ENCODE measurements at regions not wholly inside any gene's neighbourhood (a gene's known extent, or its start where the extent isn't known, plus 50 kb on each side); places are given as distances from the start of the nearest gene placed in this dataset.

GRCh38 chr18:10100196-10100595, 186.4 kb downstream of the VAPA start:
- no peaks in the 10 kb centered on the region for H3K36me3 ChIP-seq (ENCODE audit: control insufficient read depth in 2 of 2, insufficient read depth in 1 of 2, low read length in 2 of 2)
- CTCF ChIA-PET: no interaction called here
- H3K4me3 ChIP-seq (ENCODE audit: low read depth, low read length): no peak overlapping the region
- TF ChIP-seq ZNF112 (tag by site-specific recombination; IDR thresholded peaks at IDR 0.05): no peak
- no peak for TF ChIP-seq BCL11B (tag by site-specific recombination; IDR thresholded peaks at IDR 0.05; ENCODE audit: low read depth)
- TF ChIP-seq, protein P1, sequence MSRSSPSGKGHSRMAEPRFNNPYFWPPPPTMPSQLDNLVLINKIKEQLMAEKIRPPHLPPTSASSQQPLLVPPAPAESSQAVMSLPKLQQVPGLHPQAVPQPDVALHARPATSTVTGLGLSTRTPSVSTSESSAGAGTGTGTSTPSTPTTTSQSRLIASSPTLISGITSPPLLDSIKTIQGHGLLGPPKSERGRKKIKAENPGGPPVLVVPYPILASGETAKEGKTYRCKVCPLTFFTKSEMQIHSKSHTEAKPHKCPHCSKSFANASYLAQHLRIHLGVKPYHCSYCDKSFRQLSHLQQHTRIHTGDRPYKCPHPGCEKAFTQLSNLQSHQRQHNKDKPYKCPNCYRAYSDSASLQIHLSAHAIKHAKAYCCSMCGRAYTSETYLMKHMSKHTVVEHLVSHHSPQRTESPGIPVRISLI (tag by site-specific recombination; IDR thresholded peaks at IDR 0.05): no peak
- TF ChIP-seq ZNF610 (tag by site-specific recombination; IDR thresholded peaks at IDR 0.05; ENCODE audit: borderline replicate concordance): no peak
- no peak for TF ChIP-seq ZBTB1 (tag by site-specific recombination; IDR thresholded peaks at IDR 0.05)
- TF ChIP-seq ZNF114 (tag by site-specific recombination; IDR thresholded peaks at IDR 0.05): no peak
- no peak for TF ChIP-seq TCF7L2 (IDR thresholded peaks at IDR 0.05; ENCODE audit: borderline replicate concordance, low read depth, low read length)
- H3K27ac ChIP-seq (ENCODE audit: extremely low read depth, low read depth, low read length): no peak overlapping the region
- POLR2A ChIA-PET: no interaction called here
- no peaks in the 10 kb centered on the region; the same call in 1 of the 2 replicates for H3K4me1 ChIP-seq (ENCODE audit: control insufficient read depth, insufficient read depth, low read length)
- H3K9me3 ChIP-seq (ENCODE audit: control insufficient read depth, insufficient read depth, low read depth, low read length): no peaks in the 10 kb centered on the region

DNA sequence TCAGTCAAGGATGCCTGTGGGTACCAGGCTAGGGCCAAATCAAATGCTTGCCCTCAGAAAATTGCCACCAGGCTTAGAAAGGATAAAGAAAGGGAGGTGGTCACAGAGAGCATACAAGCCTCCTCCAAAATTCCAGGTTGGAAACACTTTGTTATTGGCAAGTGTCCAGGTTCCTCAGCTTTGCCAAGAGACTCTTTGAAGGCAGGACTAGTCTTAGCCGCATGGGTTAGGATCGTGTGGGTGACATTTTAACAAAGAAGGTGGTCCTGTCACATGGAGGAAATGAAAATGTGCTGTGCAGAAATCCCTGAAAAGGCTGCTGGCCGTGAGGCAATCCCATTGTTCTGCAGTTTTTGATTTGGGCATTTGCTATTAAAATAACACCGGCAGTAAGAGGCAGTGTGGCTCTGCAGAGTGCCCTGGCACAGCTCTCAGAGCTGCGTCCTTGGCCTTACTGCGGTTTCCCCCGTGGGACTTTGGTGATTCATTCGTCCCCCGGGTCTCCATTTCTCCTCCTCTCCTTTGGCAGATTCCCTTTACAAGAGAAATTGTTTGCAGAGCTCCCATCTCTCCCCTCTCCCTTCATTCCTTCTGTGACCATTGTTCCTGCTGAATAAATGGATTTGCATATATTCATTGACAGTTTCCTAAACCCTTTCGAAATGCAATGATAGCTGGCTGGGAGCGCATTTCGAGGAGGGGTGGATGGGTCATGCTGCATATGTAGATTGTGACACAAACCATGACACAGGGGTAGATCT, 187.3 kb downstream of the VAPA start:
- ChIA-PET POLR2A (no interaction called here), CTCF (interaction anchor here (1.0 kb wide), 1 partner anchor 418 kb away, joined by 3 read pairs; no protein-coding TSS in a partner anchor)
- Histone ChIP-seq H3K36me3 (ENCODE audit: control insufficient read depth in 2 of 2, insufficient read depth in 1 of 2, low read length in 2 of 2) (no peaks in the 10 kb centered on the region), H3K9me3 (ENCODE audit: control insufficient read depth, insufficient read depth, low read depth, low read length) (no peaks in the 10 kb centered on the region), H3K4me3 (ENCODE audit: low read depth, low read length) (no peak overlapping the region), H3K4me1 (ENCODE audit: control insufficient read depth, insufficient read depth, low read length) (no peaks in the 10 kb centered on the region; the same call in 1 of the 2 replicates), H3K27ac (ENCODE audit: extremely low read depth, low read depth, low read length) (no peak overlapping the region)
- TF ChIP-seq ZNF121 (tag by site-specific recombination; IDR thresholded peaks at IDR 0.05): no peak
- TF ChIP-seq ZNF623 (tag by site-specific recombination; IDR thresholded peaks at IDR 0.05): no peak
- no peak for TF ChIP-seq ZNF211 (tag by site-specific recombination; IDR thresholded peaks at IDR 0.05; ENCODE audit: low read depth)
- no peak for TF ChIP-seq ZNF138 (tag by site-specific recombination; IDR thresholded peaks at IDR 0.05; ENCODE audit: borderline replicate concordance)
- TF ChIP-seq ZNF837 (tag by site-specific recombination; IDR thresholded peaks at IDR 0.05): no peak
- no peak for TF ChIP-seq MEIS1 (CRISPR knock-in tag; IDR thresholded peaks at IDR 0.05; ENCODE audit: borderline replicate concordance)
- no peak for TF ChIP-seq ZBTB21 (tag by site-specific recombination; IDR thresholded peaks at IDR 0.05)
- TF ChIP-seq ZXDB (tag by site-specific recombination; IDR thresholded peaks at IDR 0.05): no peak
- no peak for TF ChIP-seq SP3 (tag by site-specific recombination; IDR thresholded peaks at IDR 0.05)
- no peak for TF ChIP-seq REPIN1 (tag by site-specific recombination; IDR thresholded peaks at IDR 0.05; ENCODE audit: low read depth)
- no peak for TF ChIP-seq ZNF433 (tag by site-specific recombination; IDR thresholded peaks at IDR 0.05; ENCODE audit: low read depth)
- no peak for TF ChIP-seq ZNF133 (tag by site-specific recombination; IDR thresholded peaks at IDR 0.05)
- TF ChIP-seq ZNF704 (tag by site-specific recombination; IDR thresholded peaks at IDR 0.05): no peak
- no peak for TF ChIP-seq ZNF311 (tag by site-specific recombination; IDR thresholded peaks at IDR 0.05; ENCODE audit: borderline replicate concordance)
- no peak for TF ChIP-seq ZNF302 (tag by site-specific recombination; IDR thresholded peaks at IDR 0.05; ENCODE audit: low read depth)
- no peak for TF ChIP-seq KLF16 (tag by site-specific recombination; IDR thresholded peaks at IDR 0.05)
- no peak for TF ChIP-seq PATZ1 (tag by site-specific recombination; IDR thresholded peaks at IDR 0.05)
- no peak for TF ChIP-seq ZNF426 (tag by site-specific recombination; IDR thresholded peaks at IDR 0.05)
